Motor neuron (in vitro differentiated cells): ENCODE measurements at regions not wholly inside any gene's neighbourhood (a gene's known extent, or its start where the extent isn't known, plus 50 kb on each side); places are given as distances from the start of the nearest gene placed in this dataset.
A peak's percentile ranks its signal among the peaks of the same experiment; 100 is the strongest.

Experiments used
- ATAC-seq, 8 experiments: fragments of 200-7000 bp; cut with Tn5 transposase; replicated peaks in 6 of 8; 2 replicates each; pipeline ENCODE4 v1.8.0; 2021; ENCODE audit warnings: mild to moderate bottlenecking in 8 of 8, moderate library complexity in 8 of 8
- H3K27ac ChIP-seq, 2 donors: fragments of 250-450 bp; sonication (Bioruptor Pico); 2 replicates each; pipeline ENCODE4 v1.9.0; 2021; ENCODE audit warnings: antibody characterized with exemption in 2 of 2, mild to moderate bottlenecking in 2 of 2, moderate library complexity in 1 of 2
- H3K4me1 ChIP-seq, 2 donors: fragments of 250-450 bp; sonication (Bioruptor Pico); replicated peaks in 1 of 2; 2 replicates each; pipeline ENCODE4 v1.6.1; 2021; ENCODE audit warnings: antibody characterized with exemption in 2 of 2, mild to moderate bottlenecking in 2 of 2, moderate library complexity in 1 of 2
- H3K4me3 ChIP-seq, 5 donors: fragments of 250-450 bp; sonication (Bioruptor Pico); 2 replicates each; pipeline ENCODE4 v1.9.0; 2021; ENCODE audit warnings: antibody characterized with exemption in 5 of 5, mild to moderate bottlenecking in 5 of 5, moderate library complexity in 4 of 5
- WGBS, 10 experiments: fragments of 450-650 bp; shearing (Covaris generic); methylation state at CpG; one replicate each; pipeline ENCODE4 v1.0.0; 2022; 5-methylcytosine and 5-hydroxymethylcytosine counted together
- in situ Hi-C, 9 experiments: fragments of 400-800 bp; cut with MboI; loops; one replicate each; pipeline ENCODE4 v1.15.0; 2021; ENCODE audit warnings: low sequenced_read_pairs in 9 of 9, low pct_unique_long_range_greater_than_20kb in 2 of 9; ENCODE audit not compliant: unreplicated experiment in 9 of 9

- in situ Hi-C loops, result no loop called here
- peak in 4 of 8 experiments; percentile 36 to 73 (median 54) for ATAC-seq
- Histone ChIP-seq H3K27ac (no peak overlapping the region), H3K4me1 (peaks cover 4 to 9% of the 10 kb centered on the region in 2 donors), H3K4me3 (no peak overlapping the region)
- 13 to 89% (median 40%) methylated on average over 1 of the region's 1 CpG; no CpG with 5 or more reads in 3 of the 10 experiments for WGBS, 10 experiments
These were observed 531.6 kb upstream of the CHAC2 start for GRCh38 chr2:53235836-53236582.

- no peak overlapping the region for H3K27ac ChIP-seq
- ATAC-seq, result peak in 3 of 8 experiments; percentile 46 to 79 (median 53)
These were observed 533.1 kb upstream of the CHAC2 start for GRCh38 chr2:53234548-53234903.

GRCh38 chr2:53233759-53234547 lies 533.7 kb upstream of the CHAC2 start:
- Histone ChIP-seq H3K27ac (no peak overlapping the region), H3K4me1 (peaks cover 4 to 9% of the 10 kb centered on the region in 2 donors), H3K4me3 (no peak overlapping the region)
- ATAC-seq, result peak in 1 of 8 experiments; percentile 26
- in situ Hi-C loops, result no loop called here
- WGBS, 10 experiments, result 32 to 80% (median 56%) methylated on average over 1 to 4 of the region's 4 CpGs; no CpG with 5 or more reads in 1 of the 10 experiments

More at GRCh38 chr2:53234548-53234903, 533.1 kb upstream of the CHAC2 start:
- Histone ChIP-seq H3K4me3 (no peak overlapping the region), H3K4me1 (peaks cover 4 to 9% of the 10 kb centered on the region in 2 donors)
- WGBS, 10 experiments, result 0 to 75% (median 30%) methylated on average over 1 of the region's 1 CpG; no CpG with 5 or more reads in 5 of the 10 experiments
- in situ Hi-C loops, result no loop called here

DNA sequence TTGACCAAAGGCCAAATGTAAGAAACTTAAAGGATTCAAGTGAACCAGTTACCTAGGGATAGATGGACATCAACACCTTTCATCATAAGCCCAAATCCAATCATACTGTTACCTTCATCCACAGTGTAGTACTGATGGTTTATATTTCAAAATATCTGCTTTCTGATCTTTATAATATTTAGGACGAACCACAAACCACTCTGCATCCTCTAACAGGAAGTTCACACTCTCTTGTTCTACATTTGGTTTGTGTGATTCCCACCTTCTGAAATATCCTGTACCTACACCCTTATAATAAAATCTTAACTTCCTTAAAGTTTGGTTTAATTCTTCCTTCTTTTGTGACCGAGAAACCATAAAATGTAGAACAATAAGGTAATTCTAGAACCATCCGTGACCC lies 535.7 kb upstream of the CHAC2 start:
- in situ Hi-C loops, result no loop called here
- 0 to 80% (median 50%) methylated on average over 1 to 3 of the region's 3 CpGs for WGBS, 10 experiments
- H3K27ac ChIP-seq, result no peak overlapping the region
- H3K4me1 ChIP-seq, result peaks cover 9 to 14% of the 10 kb centered on the region in 2 donors
- no peak for ATAC-seq
- H3K4me3 ChIP-seq, result no peak overlapping the region

GRCh38 chr2:53230691-53231090 lies 536.9 kb upstream of the CHAC2 start:
- Histone ChIP-seq H3K4me3 (no peak overlapping the region), H3K27ac (no peak overlapping the region), H3K4me1 (peaks cover 7 to 11% of the 10 kb centered on the region in 2 donors)
- WGBS, 10 experiments, result 0 to 100% (median 64%) methylated on average over 1 to 2 of the region's 2 CpGs; no CpG with 5 or more reads in 1 of the 10 experiments
- in situ Hi-C loops, result no loop called here
- no peak for ATAC-seq

- peaks cover 0 to 9% of the 10 kb centered on the region in 2 donors for H3K4me1 ChIP-seq
- no peak overlapping the region for H3K4me3 ChIP-seq
- ATAC-seq, result no peak
- no peak overlapping the region for H3K27ac ChIP-seq
- in situ Hi-C loops, result no loop called here
- WGBS, 10 experiments, result 86 to 100% (median 97%) methylated on average over 1 to 3 of the region's 3 CpGs
These were observed 540.1 kb upstream of the CHAC2 start for GRCh38 chr2:53227535-53227934.

DNA sequence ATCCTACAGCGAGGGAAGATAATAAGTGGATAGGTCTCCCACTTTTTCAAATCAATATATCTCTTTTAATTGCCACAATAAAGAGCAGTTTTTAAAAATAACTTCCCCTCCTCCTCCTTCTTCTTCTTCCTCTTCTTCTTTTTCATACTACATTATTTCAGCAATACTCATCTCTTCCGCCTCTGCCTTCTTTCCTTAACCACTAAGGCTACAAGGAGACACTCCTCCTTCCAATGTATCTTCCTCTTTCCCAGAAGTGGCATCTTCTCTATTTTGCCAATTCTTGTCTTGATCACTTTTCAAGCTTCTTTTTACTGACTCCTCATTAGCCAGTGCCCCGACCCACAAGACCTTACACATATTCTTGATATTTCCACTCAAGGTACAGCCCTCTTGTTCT lies 546.6 kb upstream of the CHAC2 start:
- Histone ChIP-seq H3K4me3 (no peak overlapping the region), H3K27ac (no peak overlapping the region), H3K4me1 (no peaks in the 10 kb centered on the region)
- 39 to 100% (median 78%) methylated on average over 2 to 3 of the region's 3 CpGs for WGBS, 10 experiments
- ATAC-seq, result no peak
- in situ Hi-C loops, result loop anchor here in 1 of 9 experiments (25.0 kb wide), 1 partner anchor 359 kb away; no protein-coding TSS in a partner anchor

- ATAC-seq, result no peak
- in situ Hi-C loops, result loop anchor here in 1 of 9 experiments (25.0 kb wide), 1 partner anchor 355 kb away; no protein-coding TSS in a partner anchor
- Histone ChIP-seq H3K4me1 (no peaks in the 10 kb centered on the region), H3K27ac (no peak overlapping the region), H3K4me3 (no peak overlapping the region)
- 0 to 71% (median 57%) methylated on average over 1 to 2 of the region's 2 CpGs; no CpG with 5 or more reads in 6 of the 10 experiments for WGBS, 10 experiments
These were observed 550.4 kb upstream of the CHAC2 start for GRCh38 chr2:53217250-53217649.

DNA sequence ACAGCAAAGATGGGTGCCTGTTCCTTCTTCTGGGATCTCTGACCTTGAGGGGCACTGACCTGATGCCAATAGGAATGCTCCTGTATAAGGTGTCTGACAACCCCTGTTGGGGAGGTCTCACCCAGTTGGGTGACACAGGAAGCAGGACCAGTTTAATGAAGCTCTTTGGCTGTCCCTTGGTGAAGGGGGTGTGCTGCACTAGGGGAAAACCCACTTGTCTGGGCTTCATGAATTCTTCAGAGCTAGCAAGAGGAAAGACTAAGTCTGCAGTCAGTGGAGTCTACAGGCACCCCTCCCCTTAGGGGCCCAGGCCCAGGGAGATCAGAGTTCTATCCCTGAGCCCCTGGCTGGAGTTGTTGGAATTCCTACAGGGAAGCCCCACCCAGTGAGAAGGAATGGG lies 550.8 kb upstream of the CHAC2 start:
- no peak overlapping the region for H3K27ac ChIP-seq
- no peak overlapping the region for H3K4me3 ChIP-seq
- no peak for ATAC-seq
- H3K4me1 ChIP-seq, result no peaks in the 10 kb centered on the region
- in situ Hi-C loops, result loop anchor here in 1 of 9 experiments (25.0 kb wide), 1 partner anchor 355 kb away; no protein-coding TSS in a partner anchor

DNA sequence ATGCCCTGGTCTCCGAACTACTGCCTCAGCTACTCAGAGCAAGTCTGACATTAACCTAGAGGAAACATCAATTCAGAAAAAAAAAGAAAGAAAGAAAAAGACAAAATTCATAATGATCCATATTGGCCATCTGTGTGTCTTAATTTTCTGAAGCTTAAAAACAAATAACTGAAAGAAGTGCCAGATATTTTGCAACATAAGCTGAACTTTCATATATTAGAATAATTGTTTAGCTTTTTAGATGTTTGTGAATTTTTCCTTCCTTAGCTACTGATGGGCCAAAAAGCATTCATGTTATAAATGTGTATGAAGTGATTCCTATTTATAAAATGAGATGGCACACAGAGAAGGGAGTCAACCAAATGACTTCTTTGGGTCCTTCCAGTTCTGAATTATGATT lies 555.0 kb upstream of the CHAC2 start:
- Histone ChIP-seq H3K4me3 (no peak overlapping the region), H3K27ac (no peak overlapping the region), H3K4me1 (peaks cover 20 to 28% of the 10 kb centered on the region in 2 donors)
- in situ Hi-C loops, result loop anchor here in 1 of 9 experiments (25.0 kb wide), 1 partner anchor 350 kb away; no protein-coding TSS in a partner anchor
- 27 to 100% (median 82%) methylated on average over 1 of the region's 1 CpG; no CpG with 5 or more reads in 2 of the 10 experiments for WGBS, 10 experiments
- ATAC-seq, result no peak

- WGBS, 10 experiments, result 36 to 100% (median 83%) methylated on average over 2 of the region's 2 CpGs; no CpG with 5 or more reads in 1 of the 10 experiments
- H3K27ac ChIP-seq, result no peak overlapping the region
- H3K4me3 ChIP-seq, result no peak overlapping the region
- ATAC-seq, result no peak
- H3K4me1 ChIP-seq, result peaks cover 20 to 28% of the 10 kb centered on the region in 2 donors
- in situ Hi-C loops, result loop anchor here in 1 of 9 experiments (25.0 kb wide), 1 partner anchor 349 kb away; no protein-coding TSS in a partner anchor
These were observed 556.3 kb upstream of the CHAC2 start for GRCh38 chr2:53211201-53211774.

DNA sequence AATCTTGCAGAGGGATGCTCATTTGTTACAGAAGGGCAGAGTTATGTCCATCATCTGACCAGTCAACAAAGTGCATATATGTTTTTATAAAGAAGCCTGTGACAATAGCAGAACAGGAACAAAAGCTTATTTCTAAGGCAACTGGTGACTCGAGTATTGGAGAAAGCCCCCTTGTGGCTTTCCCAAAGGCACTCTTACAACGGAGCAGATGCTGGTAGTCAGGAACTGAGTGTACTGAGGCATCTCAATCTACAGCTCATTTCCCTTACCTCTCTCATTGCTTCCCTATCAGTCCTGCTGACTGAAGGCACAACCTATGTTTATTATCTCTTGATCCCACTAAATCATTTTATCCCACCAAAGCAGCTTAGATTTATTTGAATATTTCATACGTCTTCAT lies 557.1 kb upstream of the CHAC2 start:
- Histone ChIP-seq H3K27ac (no peak overlapping the region), H3K4me3 (no peak overlapping the region), H3K4me1 (peaks cover 20 to 28% of the 10 kb centered on the region in 2 donors)
- in situ Hi-C loops, result loop anchor here in 1 of 9 experiments (25.0 kb wide), 1 partner anchor 348 kb away; no protein-coding TSS in a partner anchor
- WGBS, 10 experiments, result 28 to 100% (median 51%) methylated on average over 1 to 3 of the region's 3 CpGs; no CpG with 5 or more reads in 2 of the 10 experiments
- peak in 1 of 8 experiments; percentile 35 for ATAC-seq
